Lung (tissue), 11 donors: ENCODE measurements at regions not wholly inside any gene's neighbourhood (a gene's known extent, or its start where the extent isn't known, plus 50 kb on each side); places are given as distances from the start of the nearest gene placed in this dataset.
A peak's percentile ranks its signal among the peaks of the same experiment; 100 is the strongest.

ENCODE experiments used
- ATAC-seq: fragments of 200-7000 bp; cut with Tn5 transposase; one replicate; pipeline ENCODE4 v1.9.1; 2020; ENCODE audit warnings: moderate number of reproducible peaks; ENCODE audit not compliant: insufficient read depth, low FRiP score
- DNase-seq, 3 donors: peaks; one replicate each; pipeline ENCODE4 v3.0.0-alpha.2; 2013 to 2017
- H3K27ac ChIP-seq, 2 donors: one replicate each; pipeline ENCODE4 v1.5.1; 2013; ENCODE audit warnings: mild to moderate bottlenecking in 2 of 2, moderate library complexity in 2 of 2, control low read depth in 1 of 2, inconsistent platforms in 1 of 2, low read depth in 1 of 2, low read length in 1 of 2
- H3K27me3 ChIP-seq, 3 donors: one replicate each; pipeline ENCODE4 v1.5.1; 2013; ENCODE audit warnings: low read length in 2 of 3; ENCODE audit not compliant: control insufficient read depth in 3 of 3, insufficient read depth in 3 of 3
- H3K36me3 ChIP-seq, 4 donors: one replicate each; pipeline ENCODE4 v1.5.1; 2013; ENCODE audit warnings: low read length in 4 of 4, mild to moderate bottlenecking in 1 of 4, moderate library complexity in 1 of 4; ENCODE audit not compliant: control insufficient read depth in 4 of 4, insufficient read depth in 4 of 4
- H3K4me1 ChIP-seq, 5 donors: one replicate each; pipeline ENCODE4 v1.5.1; 2013; ENCODE audit warnings: low read length in 5 of 5, mild to moderate bottlenecking in 2 of 5, moderate library complexity in 1 of 5; ENCODE audit not compliant: control insufficient read depth in 5 of 5, insufficient read depth in 5 of 5
- H3K4me3 ChIP-seq: one replicate; pipeline ENCODE4 v1.5.1; 2013; ENCODE audit warnings: mild to moderate bottlenecking, control low read depth, moderate library complexity
- H3K9ac ChIP-seq, 2 donors: one replicate each; pipeline ENCODE4 v1.5.1; 2013; ENCODE audit warnings: low read length in 2 of 2, control low read depth in 1 of 2; ENCODE audit not compliant: insufficient read depth in 1 of 2
- H3K9me3 ChIP-seq, 4 donors: one replicate each; pipeline ENCODE4 v1.5.1; 2013; ENCODE audit warnings: low read length in 3 of 4, mild to moderate bottlenecking in 1 of 4, moderate library complexity in 1 of 4; ENCODE audit not compliant: control insufficient read depth in 4 of 4, insufficient read depth in 3 of 4
- WGBS, 2 donors: extraction: QIAGEN DNeasy Blood & Tissue Kit; methylation state at CpG; one replicate each; pipeline ENCODE4 v1.1.7; 2013; 5-methylcytosine and 5-hydroxymethylcytosine counted together
- TF ChIP-seq, protein P1 (sequence below): IDR thresholded peaks from 2 replicates; pipeline ENCODE4 v1.5.1; 2012; ENCODE audit warnings: mild to moderate bottlenecking; ENCODE audit errors: control extremely low read depth, extremely low read depth
- donor health status: control.
- donor health status: control.
- donor health status: Bipolar disorder and iron deficiency.
- donor health status: healthy.
- donor health status: DM: yes; HTN: yes; CAD: no.

DNA sequence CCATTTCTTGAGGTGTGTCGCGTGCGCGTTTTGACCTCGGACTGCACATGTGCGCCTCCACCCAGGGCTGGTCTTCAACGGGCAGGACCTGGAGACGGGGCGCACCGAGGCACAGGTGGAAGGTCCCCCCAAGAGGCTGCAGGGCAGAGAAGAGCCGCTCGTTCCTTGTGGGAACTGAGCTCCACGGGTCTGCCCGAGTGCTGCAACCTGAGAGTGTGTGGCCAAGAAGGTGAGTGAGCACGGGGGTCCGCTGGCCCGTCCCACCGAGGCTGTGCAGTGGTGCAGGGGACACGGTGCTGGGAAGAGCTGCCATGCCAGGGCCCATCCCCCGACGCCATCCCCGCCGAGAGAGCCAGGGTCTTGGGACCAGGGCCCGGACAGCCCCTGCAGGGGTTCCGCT is 268.3 kb downstream of the GALR1 start:
- TF ChIP-seq, protein P1, sequence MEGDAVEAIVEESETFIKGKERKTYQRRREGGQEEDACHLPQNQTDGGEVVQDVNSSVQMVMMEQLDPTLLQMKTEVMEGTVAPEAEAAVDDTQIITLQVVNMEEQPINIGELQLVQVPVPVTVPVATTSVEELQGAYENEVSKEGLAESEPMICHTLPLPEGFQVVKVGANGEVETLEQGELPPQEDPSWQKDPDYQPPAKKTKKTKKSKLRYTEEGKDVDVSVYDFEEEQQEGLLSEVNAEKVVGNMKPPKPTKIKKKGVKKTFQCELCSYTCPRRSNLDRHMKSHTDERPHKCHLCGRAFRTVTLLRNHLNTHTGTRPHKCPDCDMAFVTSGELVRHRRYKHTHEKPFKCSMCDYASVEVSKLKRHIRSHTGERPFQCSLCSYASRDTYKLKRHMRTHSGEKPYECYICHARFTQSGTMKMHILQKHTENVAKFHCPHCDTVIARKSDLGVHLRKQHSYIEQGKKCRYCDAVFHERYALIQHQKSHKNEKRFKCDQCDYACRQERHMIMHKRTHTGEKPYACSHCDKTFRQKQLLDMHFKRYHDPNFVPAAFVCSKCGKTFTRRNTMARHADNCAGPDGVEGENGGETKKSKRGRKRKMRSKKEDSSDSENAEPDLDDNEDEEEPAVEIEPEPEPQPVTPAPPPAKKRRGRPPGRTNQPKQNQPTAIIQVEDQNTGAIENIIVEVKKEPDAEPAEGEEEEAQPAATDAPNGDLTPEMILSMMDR: no peak
- WGBS, 2 donors: 92 to 93% methylated on average over 25 of the region's 25 CpGs
- no peaks in the 10 kb centered on the region for H3K4me1 ChIP-seq
- H3K27me3 ChIP-seq: no peaks in the 10 kb centered on the region
- DNase-seq (no peak), ATAC-seq (no peak)
- H3K36me3 ChIP-seq: no peaks in the 10 kb centered on the region
- no peak overlapping the region for H3K27ac ChIP-seq
- peaks cover 0 to 5% (median 0%) of the 10 kb centered on the region in 4 donors for H3K9me3 ChIP-seq
- no peak overlapping the region for H3K9ac ChIP-seq
- H3K4me3 ChIP-seq: no peak overlapping the region

DNA sequence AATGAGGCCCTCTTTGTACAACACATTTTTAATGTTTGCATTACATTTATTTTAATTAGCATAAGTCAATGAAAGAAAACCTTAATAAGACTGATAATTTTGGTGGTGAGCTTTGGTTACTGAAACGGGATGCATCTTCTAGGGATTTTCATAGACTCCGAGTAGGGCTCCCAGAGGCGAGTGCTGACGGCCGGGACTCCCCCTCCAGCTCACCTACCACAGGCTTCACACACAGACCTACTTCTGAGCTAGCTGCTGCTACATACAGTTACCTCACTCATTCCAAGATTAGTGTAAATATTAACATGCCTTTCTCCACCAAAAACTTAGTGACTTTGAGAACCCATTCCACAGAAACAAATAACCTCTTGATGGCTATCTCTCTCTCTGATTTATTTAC is 271.1 kb downstream of the GALR1 start:
- TF ChIP-seq, protein P1: no peak
- H3K4me3 ChIP-seq: no peak overlapping the region
- ATAC-seq: no peak
- H3K27me3 ChIP-seq: no peaks in the 10 kb centered on the region
- H3K36me3 ChIP-seq: no peaks in the 10 kb centered on the region
- H3K4me1 ChIP-seq: no peaks in the 10 kb centered on the region
- peaks cover 0 to 5% (median 0%) of the 10 kb centered on the region in 4 donors for H3K9me3 ChIP-seq
- WGBS, 2 donors: 70 to 76% methylated on average over 5 of the region's 5 CpGs
- DNase-seq: no peak
- no peak overlapping the region for H3K9ac ChIP-seq
- no peak overlapping the region for H3K27ac ChIP-seq

DNA sequence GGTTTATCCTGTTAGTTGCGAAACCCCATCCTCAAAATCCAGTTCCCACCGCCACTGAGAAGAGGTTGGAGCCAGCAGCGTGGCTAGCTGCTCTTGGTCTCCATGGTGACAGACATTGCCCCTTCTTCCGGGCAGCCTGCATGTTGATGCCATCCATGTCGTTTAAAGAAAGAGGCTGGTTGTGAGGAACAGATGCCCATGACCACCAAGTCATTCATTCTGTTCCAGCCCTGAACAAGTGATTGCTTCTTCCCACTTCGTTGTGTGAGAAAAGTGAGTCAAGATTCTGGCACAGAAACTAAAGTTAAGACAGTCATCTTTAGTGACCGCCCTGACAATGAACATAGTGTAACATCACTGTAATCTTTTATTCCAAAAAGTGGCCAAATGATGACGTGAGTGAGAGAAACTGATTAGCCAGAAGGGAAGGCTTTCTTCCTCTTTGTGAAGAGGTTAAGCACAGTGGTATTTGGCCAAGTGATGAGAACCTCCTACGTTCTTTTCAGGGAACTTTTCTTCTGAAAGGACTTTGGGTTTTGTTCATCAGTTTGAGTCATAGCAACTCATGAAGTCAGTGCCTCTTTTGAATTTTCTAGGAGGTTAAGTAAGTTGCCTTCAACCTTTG is 272.5 kb downstream of the GALR1 start:
- no peaks in the 10 kb centered on the region for H3K4me1 ChIP-seq
- ATAC-seq (no peak), DNase-seq (no peak)
- 74 to 80% methylated on average over 9 of the region's 9 CpGs for WGBS, 2 donors
- peaks cover 0 to 12% (median 3%) of the 10 kb centered on the region in 4 donors for H3K9me3 ChIP-seq
- H3K36me3 ChIP-seq: no peaks in the 10 kb centered on the region
- TF ChIP-seq, protein P1: no peak
- no peak overlapping the region for H3K4me3 ChIP-seq
- H3K27ac ChIP-seq: no peak overlapping the region
- H3K9ac ChIP-seq: no peak overlapping the region
- peaks cover 0 to under 1% (median 0%) of the 10 kb centered on the region in 3 donors for H3K27me3 ChIP-seq

DNA sequence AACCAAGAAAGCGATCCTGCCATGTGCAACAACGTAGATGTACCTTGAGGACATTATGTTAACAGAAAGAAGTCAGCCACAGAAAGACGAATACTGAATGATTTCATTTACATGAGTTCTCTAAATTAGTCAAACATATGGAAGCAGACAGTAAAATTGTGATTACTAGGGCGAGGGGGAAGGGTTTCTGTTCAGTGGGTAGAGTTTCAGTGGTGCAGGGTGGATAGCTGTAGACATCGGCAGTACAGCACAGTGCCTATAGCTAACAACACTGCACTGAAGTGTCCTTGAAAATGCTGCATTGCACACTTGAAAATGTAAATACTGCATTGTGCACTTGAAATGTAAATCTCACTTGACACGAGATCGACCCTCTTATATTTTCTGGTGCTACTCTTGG is 275.3 kb downstream of the GALR1 start:
- Histone ChIP-seq H3K36me3 (no peaks in the 10 kb centered on the region), H3K9me3 (peaks cover 0 to 7% (median 3%) of the 10 kb centered on the region in 4 donors), H3K27ac (no peak overlapping the region), H3K4me3 (no peak overlapping the region), H3K27me3 (peaks cover 0 to 3% (median 0%) of the 10 kb centered on the region in 3 donors), H3K9ac (no peak overlapping the region), H3K4me1 (no peaks in the 10 kb centered on the region)
- DNase-seq (peak in 1 of 3 donors; percentile 6), ATAC-seq (no peak)
- 68 to 83% methylated on average over 7 of the region's 7 CpGs for WGBS, 2 donors
- TF ChIP-seq, protein P1: no peak
